ENCODE measurements at regions not wholly inside any gene's neighbourhood (a gene's known extent, or its start where the extent isn't known, plus 50 kb on each side); places are given as distances from the start of the nearest gene placed in this dataset.

- peaks cover 47 to 80% (median 64%) of the 10 kb centered on the region in 3 donors for H3K4me1 Mint-ChIP-seq
- peak overlapping the region; percentile 73 to 91 for H3K4me3 ChIP-seq (ENCODE audit: control insufficient read depth in 1 of 2, extremely low read depth in 1 of 2, low read length in 1 of 2)
- no peaks in the 10 kb centered on the region for H3K9me3 ChIP-seq
- peak overlapping the region; percentile 99 to 100 for H3K27ac Mint-ChIP-seq
- WGBS (ENCODE audit: insufficient coverage): 41% methylated on average over 7 of the region's 23 CpGs
- H3K27me3 Mint-ChIP-seq: no peaks in the 10 kb centered on the region
- peak in 1 of 35 experiments; percentile 46 for DNase-seq
- H3K4me1 ChIP-seq (ENCODE audit: control insufficient read depth in 1 of 2, extremely low read depth in 1 of 2, insufficient read depth in 2 of 2, low read length in 2 of 2): peaks cover 25 to 79% of the 10 kb centered on the region in 2 experiments
- no peaks in the 10 kb centered on the region for H3K27me3 ChIP-seq (replicated peaks in 1 of 2; ENCODE audit: control insufficient read depth in 2 of 2, extremely low read depth in 1 of 2, insufficient read depth in 2 of 2, low read length in 1 of 2)
- peak overlapping the region; percentile 97 to 98 (median 98) for H3K4me3 Mint-ChIP-seq
- H3K36me3 Mint-ChIP-seq: peaks cover 11% of the 10 kb centered on the region
- H3K9me3 Mint-ChIP-seq: no peaks in the 10 kb centered on the region
- no peak for ATAC-seq (replicated peaks in 1 of 4)
- H3K36me3 ChIP-seq (ENCODE audit: control insufficient read depth in 2 of 2, extremely low read depth in 1 of 2, insufficient read depth in 1 of 2, low read length in 1 of 2): peaks cover 0 to 9% of the 10 kb centered on the region in 2 donors
- peak overlapping the region; percentile 63 for H3K27ac ChIP-seq (ENCODE audit: low read length)
- POLR2A ChIA-PET: interaction anchor here in 1 of 2 donors (1.4 kb wide), 1 partner anchor 9 kb away, joined by 3 read pairs; no protein-coding TSS in a partner anchor
- CTCF ChIA-PET: no interaction called here
Observed at GRCh38 chr17:77449908-77450741, 309.4 kb downstream of the SEC14L1 start.

- peaks cover 18% of the 10 kb centered on the region for H3K36me3 Mint-ChIP-seq
- no peaks in the 10 kb centered on the region for H3K9me3 Mint-ChIP-seq
- peak in 1 of 35 experiments; percentile 29 for DNase-seq
- ChIA-PET POLR2A (interaction anchor here in 1 of 2 donors (1.1 kb wide), 1 partner anchor 9 kb away, joined by 3 read pairs; no protein-coding TSS in a partner anchor), CTCF (interaction anchor here in 1 of 2 donors (0.7 to 1.4 kb wide), 2 partner anchors 9 to 21 kb away, joined by 3 to 4 read pairs; no protein-coding TSS in a partner anchor)
- H3K4me3 ChIP-seq (ENCODE audit: control insufficient read depth in 1 of 2, extremely low read depth in 1 of 2, low read length in 1 of 2): peak overlapping the region; percentile 73 to 91
- WGBS (ENCODE audit: insufficient coverage): 0% methylated on average over 4 of the region's 9 CpGs
- peaks cover 21 to 79% of the 10 kb centered on the region in 2 experiments for H3K4me1 ChIP-seq (ENCODE audit: control insufficient read depth in 1 of 2, extremely low read depth in 1 of 2, insufficient read depth in 2 of 2, low read length in 2 of 2)
- no peak for ATAC-seq (replicated peaks in 1 of 4)
- H3K4me3 Mint-ChIP-seq: peak overlapping the region; percentile 97 to 98 (median 98)
- H3K4me1 Mint-ChIP-seq: peaks cover 45 to 80% (median 63%) of the 10 kb centered on the region in 3 donors
- H3K36me3 ChIP-seq (ENCODE audit: control insufficient read depth in 2 of 2, extremely low read depth in 1 of 2, insufficient read depth in 1 of 2, low read length in 1 of 2): peaks cover 0 to 10% of the 10 kb centered on the region in 2 donors
- peak overlapping the region; percentile 99 to 100 for H3K27ac Mint-ChIP-seq
- peak overlapping the region; percentile 63 for H3K27ac ChIP-seq (ENCODE audit: low read length)
- H3K9me3 ChIP-seq: no peaks in the 10 kb centered on the region
- H3K27me3 Mint-ChIP-seq: no peaks in the 10 kb centered on the region
- no peaks in the 10 kb centered on the region for H3K27me3 ChIP-seq (replicated peaks in 1 of 2; ENCODE audit: control insufficient read depth in 2 of 2, extremely low read depth in 1 of 2, insufficient read depth in 2 of 2, low read length in 1 of 2)
Observed at GRCh38 chr17:77450742-77451244, 310.0 kb downstream of the SEC14L1 start.

- Mint-ChIP-seq H3K9me3 (no peaks in the 10 kb centered on the region), H3K4me3 (peak overlapping the region; percentile 97 to 98 (median 98)), H3K27me3 (no peaks in the 10 kb centered on the region), H3K4me1 (peaks cover 42 to 76% (median 62%) of the 10 kb centered on the region in 3 donors), H3K36me3 (peaks cover 19% of the 10 kb centered on the region), H3K27ac (peak overlapping the region; percentile 99 to 100)
- WGBS (ENCODE audit: insufficient coverage): under 1% methylated on average over 42 of the region's 44 CpGs
- ChIA-PET CTCF (interaction anchor here (0.7 to 1.4 kb wide), 3 partner anchors 10 to 21 kb away, joined by 3 to 4 read pairs (median 3); no protein-coding TSS in a partner anchor), POLR2A (interaction anchor here in 1 of 2 donors (1.1 kb wide), 1 partner anchor 9 kb away, joined by 3 read pairs; no protein-coding TSS in a partner anchor)
- peak overlapping the region; percentile 73 to 91 for H3K4me3 ChIP-seq (ENCODE audit: control insufficient read depth in 1 of 2, extremely low read depth in 1 of 2, low read length in 1 of 2)
- H3K27ac ChIP-seq (ENCODE audit: low read length): peak overlapping the region; percentile 63
- H3K9me3 ChIP-seq: no peaks in the 10 kb centered on the region
- peak in 30 of 35 experiments; percentile 41 to 82 (median 57) for DNase-seq
- H3K27me3 ChIP-seq (replicated peaks in 1 of 2; ENCODE audit: control insufficient read depth in 2 of 2, extremely low read depth in 1 of 2, insufficient read depth in 2 of 2, low read length in 1 of 2): no peaks in the 10 kb centered on the region
- peak; percentile 43 to 68 (median 64) for ATAC-seq (replicated peaks in 1 of 4)
- H3K4me1 ChIP-seq (ENCODE audit: control insufficient read depth in 1 of 2, extremely low read depth in 1 of 2, insufficient read depth in 2 of 2, low read length in 2 of 2): peaks cover 21 to 79% of the 10 kb centered on the region in 2 experiments
- H3K36me3 ChIP-seq (ENCODE audit: control insufficient read depth in 2 of 2, extremely low read depth in 1 of 2, insufficient read depth in 1 of 2, low read length in 1 of 2): peaks cover 0 to 11% of the 10 kb centered on the region in 2 donors
Observed at GRCh38 chr17:77451245-77451893, 310.6 kb downstream of the SEC14L1 start.

GRCh38 chr17:77451894-77452852 lies 311.4 kb downstream of the SEC14L1 start:
- H3K9me3 ChIP-seq: no peaks in the 10 kb centered on the region
- Mint-ChIP-seq H3K36me3 (peaks cover 19% of the 10 kb centered on the region), H3K27ac (peak overlapping the region; percentile 99 to 100), H3K4me1 (peaks cover 34 to 71% (median 57%) of the 10 kb centered on the region in 3 donors), H3K9me3 (no peaks in the 10 kb centered on the region), H3K27me3 (no peaks in the 10 kb centered on the region), H3K4me3 (peak overlapping the region; percentile 97 to 98 (median 98))
- H3K27ac ChIP-seq (ENCODE audit: low read length): peak overlapping the region; percentile 82
- POLR2A ChIA-PET: interaction anchor here in 1 of 2 donors (0.6 to 0.9 kb wide), 2 partner anchors 36 to 506 kb away, joined by 3 read pairs; partner anchors contain the start of gene TNRC6C
- no peaks in the 10 kb centered on the region for H3K27me3 ChIP-seq (replicated peaks in 1 of 2; ENCODE audit: control insufficient read depth in 2 of 2, extremely low read depth in 1 of 2, insufficient read depth in 2 of 2, low read length in 1 of 2)
- WGBS (ENCODE audit: insufficient coverage): under 1% methylated on average over 29 of the region's 30 CpGs
- ATAC-seq (replicated peaks in 1 of 4) (no peak), DNase-seq (no peak)
- peak overlapping the region; percentile 73 to 91 for H3K4me3 ChIP-seq (ENCODE audit: control insufficient read depth in 1 of 2, extremely low read depth in 1 of 2, low read length in 1 of 2)
- peaks cover 0 to 11% of the 10 kb centered on the region in 2 donors for H3K36me3 ChIP-seq (ENCODE audit: control insufficient read depth in 2 of 2, extremely low read depth in 1 of 2, insufficient read depth in 1 of 2, low read length in 1 of 2)
- CTCF ChIA-PET: interaction anchor here (0.7 to 1.4 kb wide), 6 partner anchors 8 to 51 kb away, joined by 3 to 4 read pairs (median 3); no protein-coding TSS in a partner anchor
- peaks cover 26 to 79% of the 10 kb centered on the region in 2 experiments for H3K4me1 ChIP-seq (ENCODE audit: control insufficient read depth in 1 of 2, extremely low read depth in 1 of 2, insufficient read depth in 2 of 2, low read length in 2 of 2)

- H3K36me3 ChIP-seq (ENCODE audit: control insufficient read depth in 2 of 2, extremely low read depth in 1 of 2, insufficient read depth in 1 of 2, low read length in 1 of 2): peaks cover 0 to 5% of the 10 kb centered on the region in 2 donors
- H3K4me3 Mint-ChIP-seq: peak overlapping the region; percentile 97 to 98 (median 98)
- WGBS (ENCODE audit: insufficient coverage): 0% methylated on average over 8 of the region's 15 CpGs
- POLR2A ChIA-PET: interaction anchor here (0.6 to 1.3 kb wide), 9 partner anchors 8 to 429 kb away, joined by 3 to 9 read pairs (median 4); no protein-coding TSS in a partner anchor
- peak; percentile 28 to 56 (median 43) for ATAC-seq (replicated peaks in 1 of 4)
- CTCF ChIA-PET: interaction anchor here in 1 of 2 donors (0.7 to 1.1 kb wide), 3 partner anchors 9 to 24 kb away, joined by 3 to 4 read pairs (median 3); no protein-coding TSS in a partner anchor
- H3K27ac ChIP-seq (ENCODE audit: low read length): peak overlapping the region; percentile 82
- H3K9me3 Mint-ChIP-seq: no peaks in the 10 kb centered on the region
- H3K27me3 ChIP-seq (replicated peaks in 1 of 2; ENCODE audit: control insufficient read depth in 2 of 2, extremely low read depth in 1 of 2, insufficient read depth in 2 of 2, low read length in 1 of 2): no peaks in the 10 kb centered on the region
- peak overlapping the region; percentile 99 to 100 for H3K27ac Mint-ChIP-seq
- no peaks in the 10 kb centered on the region for H3K9me3 ChIP-seq
- peak overlapping the region; percentile 73 to 91 for H3K4me3 ChIP-seq (ENCODE audit: control insufficient read depth in 1 of 2, extremely low read depth in 1 of 2, low read length in 1 of 2)
- peak in 23 of 35 experiments; percentile 31 to 76 (median 52) for DNase-seq
- H3K36me3 Mint-ChIP-seq: peaks cover 22% of the 10 kb centered on the region
- peaks cover 35 to 72% (median 60%) of the 10 kb centered on the region in 3 donors for H3K4me1 Mint-ChIP-seq
- H3K27me3 Mint-ChIP-seq: no peaks in the 10 kb centered on the region
- H3K4me1 ChIP-seq (ENCODE audit: control insufficient read depth in 1 of 2, extremely low read depth in 1 of 2, insufficient read depth in 2 of 2, low read length in 2 of 2): peaks cover 30 to 79% of the 10 kb centered on the region in 2 experiments
Observed at GRCh38 chr17:77453613-77454241, 313.0 kb downstream of the SEC14L1 start.
